DND-41 (cell line): ENCODE measurements at regions not wholly inside any gene's neighbourhood (a gene's known extent, or its start where the extent isn't known, plus 50 kb on each side); places are given as distances from the start of the nearest gene placed in this dataset.

Experiments
- EZH2 ChIP-seq: IDR thresholded peaks from 3 replicates; pipeline ENCODE4 v1.6.1; 2012; ENCODE audit warnings: borderline replicate concordance, low read depth, mild to moderate bottlenecking, moderate library complexity, low read length, inconsistent platforms; ENCODE audit not compliant: severe bottlenecking
- TF ChIP-seq, protein P1 (sequence below): IDR thresholded peaks from 2 replicates; pipeline ENCODE4 v1.5.1; 2012; ENCODE audit warnings: borderline replicate concordance, low read length, moderate library complexity, mild to moderate bottlenecking; ENCODE audit not compliant: poor library complexity, severe bottlenecking; ENCODE audit errors: extremely low read depth

DNA sequence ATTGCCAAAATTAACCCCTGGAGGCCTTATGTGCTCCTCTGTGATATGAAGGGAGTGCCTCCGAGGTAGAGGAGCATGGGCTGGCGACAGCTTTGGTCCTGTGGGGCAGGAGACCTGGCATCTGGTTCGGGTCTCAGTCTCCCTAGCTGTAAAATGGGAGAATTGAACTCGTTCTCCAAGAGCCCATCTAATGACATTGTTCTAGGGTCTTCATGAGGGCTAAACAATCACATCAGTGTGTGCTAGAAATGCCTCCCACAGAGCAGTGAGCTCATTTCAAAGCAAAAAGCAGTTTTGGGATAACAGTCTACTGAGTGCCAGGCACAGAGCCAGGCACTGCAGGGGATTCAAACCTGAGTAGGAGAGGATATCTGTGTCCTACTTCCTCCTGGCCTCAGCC is 248.0 kb downstream of the RPS24 start:
- TF ChIP-seq, protein P1, sequence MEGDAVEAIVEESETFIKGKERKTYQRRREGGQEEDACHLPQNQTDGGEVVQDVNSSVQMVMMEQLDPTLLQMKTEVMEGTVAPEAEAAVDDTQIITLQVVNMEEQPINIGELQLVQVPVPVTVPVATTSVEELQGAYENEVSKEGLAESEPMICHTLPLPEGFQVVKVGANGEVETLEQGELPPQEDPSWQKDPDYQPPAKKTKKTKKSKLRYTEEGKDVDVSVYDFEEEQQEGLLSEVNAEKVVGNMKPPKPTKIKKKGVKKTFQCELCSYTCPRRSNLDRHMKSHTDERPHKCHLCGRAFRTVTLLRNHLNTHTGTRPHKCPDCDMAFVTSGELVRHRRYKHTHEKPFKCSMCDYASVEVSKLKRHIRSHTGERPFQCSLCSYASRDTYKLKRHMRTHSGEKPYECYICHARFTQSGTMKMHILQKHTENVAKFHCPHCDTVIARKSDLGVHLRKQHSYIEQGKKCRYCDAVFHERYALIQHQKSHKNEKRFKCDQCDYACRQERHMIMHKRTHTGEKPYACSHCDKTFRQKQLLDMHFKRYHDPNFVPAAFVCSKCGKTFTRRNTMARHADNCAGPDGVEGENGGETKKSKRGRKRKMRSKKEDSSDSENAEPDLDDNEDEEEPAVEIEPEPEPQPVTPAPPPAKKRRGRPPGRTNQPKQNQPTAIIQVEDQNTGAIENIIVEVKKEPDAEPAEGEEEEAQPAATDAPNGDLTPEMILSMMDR = no peak
- no peak for TF ChIP-seq EZH2
